K562 (cell line): ENCODE measurements at regions not wholly inside any gene's neighbourhood (a gene's known extent, or its start where the extent isn't known, plus 50 kb on each side); places are given as distances from the start of the nearest gene placed in this dataset.

Experiments used
- ATAC-seq: fragments of 200-7000 bp; cut with Tn5 transposase; 3 replicates; pipeline ENCODE4 v1.9.1; 2020; ENCODE audit warnings: moderate library complexity
- BruUV-seq: library from RNA; stranded (reverse); fragments of 400-500 nt; replicated peaks from 2 replicates; lab custom pipeline; 2021; lab: Mats Ljungman, UMichigan
- CTCF ChIA-PET: fragments of 300-600 bp; formaldehyde crosslinking; extraction: SDS; loops from one replicate; lab custom pipeline; 2021; ENCODE audit warnings: low intra/inter-chr PET ratio; lab: Yijun Ruan, JAX
- POLR2A ChIA-PET: fragments of 300-600, 350-650 bp; sonication (Branson Sonifier 250); formaldehyde crosslinking; extraction: SDS; loops from one replicate; lab custom pipeline; 2021; ENCODE audit warnings: antibody characterized with exemption, inconsistent platforms; lab: Yijun Ruan, JAX
- DNase-seq, 4 experiments: peaks; one replicate each; pipeline versions ENCODE4 v3.0.0 to v3.0.0-alpha.2; 2011 to 2018; ENCODE audit warnings: low spot score in 3 of 4, mixed read lengths in 3 of 4; ENCODE audit errors: extremely low read depth in 1 of 4
- FAIRE-seq: peaks from 2 replicates; lab custom pipeline; 2011; peaks lifted over from hg19 to GRCh38; lab: Jason Lieb, UNC
- H2AFZ ChIP-seq: 2 replicates; pipeline ENCODE4 v1.6.0; 2011; ENCODE audit warnings: low read depth, low read length, control low read depth, inconsistent platforms
- H3K27ac ChIP-seq: fragments of 200-600 bp; 3 replicates; pipeline ENCODE4 v1.8.0; 2011; ENCODE audit warnings: low read depth, mild to moderate bottlenecking, control low read depth, inconsistent platforms, low read length, moderate library complexity, mixed read lengths; ENCODE audit errors: extremely low read depth
- H3K27me3 ChIP-seq, 2 experiments: fragments of 300-600 bp in 1 of 2; 2 replicates in 1 of 2; 3 replicates in 1 of 2; pipeline versions ENCODE4 v1.6.0 to v1.8.0; 2011; ENCODE audit warnings: inconsistent platforms in 2 of 2, low read length in 2 of 2, mild to moderate bottlenecking in 1 of 2, mixed read lengths in 1 of 2, moderate library complexity in 1 of 2; ENCODE audit not compliant: control insufficient read depth in 2 of 2, insufficient read depth in 2 of 2
- H3K36me3 ChIP-seq: fragments of 300-600 bp; 3 replicates; pipeline ENCODE4 v1.8.0; 2011; ENCODE audit warnings: mild to moderate bottlenecking, low read length, inconsistent platforms; ENCODE audit not compliant: control insufficient read depth, insufficient read depth
- H3K4me1 ChIP-seq, 2 experiments: fragments of 200-600 bp in 1 of 2; replicated peaks in 1 of 2; 2 replicates in 1 of 2; 3 replicates in 1 of 2; pipeline versions ENCODE4 v1.5.1 to v1.8.0; 2011; ENCODE audit warnings: inconsistent platforms in 2 of 2, low read length in 2 of 2, mild to moderate bottlenecking in 1 of 2, mixed read lengths in 1 of 2, moderate library complexity in 1 of 2; ENCODE audit not compliant: control insufficient read depth in 2 of 2, insufficient read depth in 2 of 2
- H3K4me2 ChIP-seq: 2 replicates; pipeline ENCODE4 v1.6.1; 2011; ENCODE audit warnings: low read length, control low read depth, inconsistent platforms, mixed read lengths; ENCODE audit not compliant: insufficient read depth
- H3K4me3 ChIP-seq: fragments of 200-600 bp; sonication (generic), shearing (Covaris generic); 2 replicates; pipeline ENCODE4 v1.5.1; 2016; ENCODE audit warnings: control low read depth, inconsistent platforms
- H3K79me2 ChIP-seq: fragments of 200-600 bp; 3 replicates; pipeline ENCODE4 v1.8.0; 2011; ENCODE audit warnings: low read length, inconsistent platforms; ENCODE audit not compliant: control insufficient read depth, insufficient read depth
- H3K9ac ChIP-seq, 2 experiments: 2 replicates each; pipeline versions ENCODE4 v1.6.0 to v1.6.1; 2011; ENCODE audit warnings: low read depth in 2 of 2, low read length in 2 of 2, control low read depth in 1 of 2, inconsistent platforms in 1 of 2, mild to moderate bottlenecking in 1 of 2, mixed read lengths in 1 of 2; ENCODE audit not compliant: insufficient read depth in 1 of 2
- H3K9me1 ChIP-seq: one replicate; pipeline ENCODE4 v1.6.0; 2011; ENCODE audit warnings: inconsistent platforms, mild to moderate bottlenecking, low read length, moderate library complexity; ENCODE audit not compliant: control insufficient read depth, insufficient read depth
- H3K9me3 ChIP-seq: replicated peaks from 2 replicates; pipeline ENCODE4 v1.5.1; 2011; ENCODE audit warnings: low read depth, low read length, inconsistent platforms; ENCODE audit not compliant: control insufficient read depth, insufficient read depth
- H4K20me1 ChIP-seq: replicated peaks from 2 replicates; pipeline ENCODE4 v1.6.1; 2011; ENCODE audit warnings: low read length, inconsistent platforms, mixed read lengths; ENCODE audit not compliant: control insufficient read depth, insufficient read depth
- CREBBP ChIP-seq: IDR thresholded peaks from one replicate; pipeline ENCODE4 v1.6.1; 2012; ENCODE audit warnings: low read depth, mild to moderate bottlenecking, control low read depth, inconsistent platforms, low read length
- E2F4 ChIP-seq: sonication (generic); formaldehyde crosslinking; IDR thresholded peaks from 2 replicates; pipeline ENCODE4 v1.8.0; 2022; ENCODE audit warnings: mild to moderate bottlenecking, low read depth, missing genetic modification reagents
- FOXA1 ChIP-seq: fragments of 450-650 bp; IDR thresholded peaks from 2 replicates; pipeline ENCODE4 v1.6.1; 2016; ENCODE audit warnings: mild to moderate bottlenecking, borderline replicate concordance
- GATA2 ChIP-seq: sonication (generic); formaldehyde crosslinking; IDR thresholded peaks from 2 replicates; pipeline ENCODE4 v1.4.0; 2020; ENCODE audit warnings: mild to moderate bottlenecking, missing genetic modification reagents
- HMG20B ChIP-seq: fragments of 250-450 bp; sonication (Bioruptor Pico); IDR thresholded peaks from 2 replicates; pipeline ENCODE4 v1.5.0; 2021; ENCODE audit warnings: mild to moderate bottlenecking
- MAFK ChIP-seq: IDR thresholded peaks from 2 replicates; pipeline ENCODE4 v1.6.1; 2011; ENCODE audit warnings: low read length, improper control_type of control experiment
- MBD1 ChIP-seq: fragments of 250-450 bp; sonication (Bioruptor Pico); IDR thresholded peaks from 2 replicates; pipeline ENCODE4 v1.8.0; 2022; ENCODE audit warnings: inconsistent platforms
- POLR3G ChIP-seq: IDR thresholded peaks from 2 replicates; pipeline ENCODE4 v1.6.1; 2011; ENCODE audit not compliant: insufficient read length, insufficient replicate concordance; ENCODE audit errors: extremely low read depth
- TAF15 ChIP-seq: fragments of 200-400 bp; formaldehyde crosslinking; IDR thresholded peaks from 2 replicates; pipeline ENCODE4 v1.6.1; 2017; ENCODE audit warnings: mild to moderate bottlenecking, low read depth, low read length, moderate library complexity
- XRCC5 ChIP-seq: fragments of 200-400 bp; formaldehyde crosslinking; IDR thresholded peaks from 2 replicates; pipeline ENCODE4 v1.6.1; 2017; ENCODE audit warnings: low read depth, mild to moderate bottlenecking, low read length
- ZNF41 ChIP-seq: fragments of 250-450 bp; sonication (Bioruptor Pico); conservative IDR thresholded peaks from 2 replicates; pipeline ENCODE4 v1.4.0; 2020; ENCODE audit warnings: mild to moderate bottlenecking
- WGBS: fragments of 100-300 bp; shearing (Covaris generic); methylation state at CpG from one replicate; pipeline ENCODE4 v1.1.6; 2016; ENCODE audit warnings: low coverage, mixed read lengths; ENCODE audit not compliant: insufficient coverage; ENCODE audit errors: missing lambda C conversion rate; 5-methylcytosine and 5-hydroxymethylcytosine counted together
- in situ Hi-C: fragments of 300-500 bp; cut with MboI; formaldehyde crosslinking; loops from 4 replicates; pipeline ENCODE4 v1.15.0; 2018; ENCODE audit warnings: inconsistent platforms, mixed read lengths
- intact Hi-C: fragments of 100-400 bp; cut with micrococcal nuclease; formaldehyde crosslinking; loops from 2 replicates; pipeline ENCODE4 v1.14.2; 2022
- TF ChIP-seq, protein P1 (sequence below): fragments of 450-650 bp; formaldehyde crosslinking; IDR thresholded peaks from 2 replicates; pipeline ENCODE4 v1.4.0; 2022; ENCODE audit warnings: missing genetic modification characterization
- TF ChIP-seq, protein P2 (sequence below): fragments of 250-450 bp; sonication (Bioruptor Pico); IDR thresholded peaks from 2 replicates; pipeline ENCODE4 v1.4.0; 2020; ENCODE audit warnings: mild to moderate bottlenecking, moderate library complexity

DNA sequence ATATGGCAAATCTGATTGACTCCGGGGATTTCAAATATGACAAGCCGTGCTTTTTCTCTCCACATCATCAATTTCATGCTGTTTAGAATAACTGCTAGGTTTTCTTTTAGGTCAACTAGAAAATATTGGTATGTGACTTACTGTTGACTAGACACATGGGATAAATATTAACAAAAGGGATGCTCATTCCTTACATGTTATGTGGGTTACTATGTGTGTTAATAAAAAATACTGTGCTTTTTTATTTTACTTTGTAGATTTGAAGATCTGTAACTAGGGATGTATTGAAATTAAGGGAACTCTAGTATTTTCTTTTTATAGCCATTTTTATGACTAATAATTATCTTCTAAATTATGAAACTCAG is 264.6 kb upstream of the COL8A1 start:
- Histone ChIP-seq H3K36me3 (no peaks in the 10 kb centered on the region), H3K79me2 (no peaks in the 10 kb centered on the region), H3K9me1 (no peaks in the 10 kb centered on the region), H3K4me2 (no peak overlapping the region), H3K27ac (no peak overlapping the region), H2AFZ (no peak overlapping the region), H3K4me3 (no peak overlapping the region), H3K27me3 (no peaks in the 10 kb centered on the region), H3K4me1 (no peaks in the 10 kb centered on the region), H3K9ac (no peak overlapping the region), H4K20me1 (no peaks in the 10 kb centered on the region), H3K9me3 (no peaks in the 10 kb centered on the region)
- DNase-seq (no peak), FAIRE-seq (no peak), ATAC-seq (no peak)
- no TSS peak for BruUV-seq
- no peak for TF ChIP-seq HMG20B (CRISPR knock-in tag)
- no peak for TF ChIP-seq CREBBP
- TF ChIP-seq, protein P1, sequence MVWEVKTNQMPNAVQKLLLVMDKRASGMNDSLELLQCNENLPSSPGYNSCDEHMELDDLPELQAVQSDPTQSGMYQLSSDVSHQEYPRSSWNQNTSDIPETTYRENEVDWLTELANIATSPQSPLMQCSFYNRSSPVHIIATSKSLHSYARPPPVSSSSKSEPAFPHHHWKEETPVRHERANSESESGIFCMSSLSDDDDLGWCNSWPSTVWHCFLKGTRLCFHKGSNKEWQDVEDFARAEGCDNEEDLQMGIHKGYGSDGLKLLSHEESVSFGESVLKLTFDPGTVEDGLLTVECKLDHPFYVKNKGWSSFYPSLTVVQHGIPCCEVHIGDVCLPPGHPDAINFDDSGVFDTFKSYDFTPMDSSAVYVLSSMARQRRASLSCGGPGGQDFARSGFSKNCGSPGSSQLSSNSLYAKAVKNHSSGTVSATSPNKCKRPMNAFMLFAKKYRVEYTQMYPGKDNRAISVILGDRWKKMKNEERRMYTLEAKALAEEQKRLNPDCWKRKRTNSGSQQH (CRISPR knock-in tag), result no peak
- TF ChIP-seq, protein P2, sequence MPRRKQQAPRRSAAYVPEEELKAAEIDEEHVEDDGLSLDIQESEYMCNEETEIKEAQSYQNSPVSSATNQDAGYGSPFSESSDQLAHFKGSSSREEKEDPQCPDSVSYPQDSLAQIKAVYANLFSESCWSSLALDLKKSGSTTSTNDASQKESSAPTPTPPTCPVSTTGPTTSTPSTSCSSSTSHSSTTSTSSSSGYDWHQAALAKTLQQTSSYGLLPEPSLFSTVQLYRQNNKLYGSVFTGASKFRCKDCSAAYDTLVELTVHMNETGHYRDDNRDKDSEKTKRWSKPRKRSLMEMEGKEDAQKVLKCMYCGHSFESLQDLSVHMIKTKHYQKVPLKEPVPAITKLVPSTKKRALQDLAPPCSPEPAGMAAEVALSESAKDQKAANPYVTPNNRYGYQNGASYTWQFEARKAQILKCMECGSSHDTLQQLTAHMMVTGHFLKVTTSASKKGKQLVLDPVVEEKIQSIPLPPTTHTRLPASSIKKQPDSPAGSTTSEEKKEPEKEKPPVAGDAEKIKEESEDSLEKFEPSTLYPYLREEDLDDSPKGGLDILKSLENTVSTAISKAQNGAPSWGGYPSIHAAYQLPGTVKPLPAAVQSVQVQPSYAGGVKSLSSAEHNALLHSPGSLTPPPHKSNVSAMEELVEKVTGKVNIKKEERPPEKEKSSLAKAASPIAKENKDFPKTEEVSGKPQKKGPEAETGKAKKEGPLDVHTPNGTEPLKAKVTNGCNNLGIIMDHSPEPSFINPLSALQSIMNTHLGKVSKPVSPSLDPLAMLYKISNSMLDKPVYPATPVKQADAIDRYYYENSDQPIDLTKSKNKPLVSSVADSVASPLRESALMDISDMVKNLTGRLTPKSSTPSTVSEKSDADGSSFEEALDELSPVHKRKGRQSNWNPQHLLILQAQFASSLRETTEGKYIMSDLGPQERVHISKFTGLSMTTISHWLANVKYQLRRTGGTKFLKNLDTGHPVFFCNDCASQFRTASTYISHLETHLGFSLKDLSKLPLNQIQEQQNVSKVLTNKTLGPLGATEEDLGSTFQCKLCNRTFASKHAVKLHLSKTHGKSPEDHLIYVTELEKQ (CRISPR knock-in tag), result no peak
- TF ChIP-seq FOXA1, result no peak
- no peak for TF ChIP-seq MAFK
- TF ChIP-seq XRCC5, result no peak
- no peak for TF ChIP-seq MBD1 (CRISPR knock-in tag)
- no peak for TF ChIP-seq E2F4 (CRISPR knock-in tag)
- TF ChIP-seq TAF15, result no peak
- no peak for TF ChIP-seq ZNF41 (CRISPR knock-in tag)
- no peak for TF ChIP-seq POLR3G
- no peak for TF ChIP-seq GATA2 (CRISPR knock-in tag)
- POLR2A ChIA-PET, result no interaction called here
- in situ Hi-C loops, result no loop called here
- CTCF ChIA-PET, result no interaction called here
- intact Hi-C loops, result no loop called here
- 0% methylated on average over 2 of the region's 2 CpGs for WGBS
